ENCODE measurements at regions not wholly inside any gene's neighbourhood (a gene's known extent, or its start where the extent isn't known, plus 50 kb on each side); places are given as distances from the start of the nearest gene placed in this dataset.

DNA sequence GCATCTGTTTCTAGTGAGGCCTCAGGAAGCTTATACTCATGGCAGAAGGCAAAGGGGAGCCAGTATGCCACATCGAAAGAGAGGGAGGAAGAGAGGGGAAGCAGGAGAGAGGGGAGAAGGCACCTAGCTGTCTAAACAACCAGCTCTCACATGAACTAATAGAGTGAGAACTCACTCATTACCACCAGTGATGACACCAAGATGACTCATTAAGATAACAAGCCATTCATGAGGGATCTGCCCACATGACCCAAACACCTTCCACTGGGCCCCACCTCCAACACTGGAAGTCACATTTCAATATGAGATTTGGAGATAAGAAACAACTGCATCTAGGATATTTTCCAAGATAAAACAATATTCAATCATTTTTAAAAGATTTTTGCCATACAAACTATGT is 753.9 kb upstream of the ZEB2 start:
- in situ Hi-C loops (cut with MboI; ENCODE audit: low pct_unique_long_range_greater_than_20kb, low sequenced_read_pairs, unreplicated experiment): no loop called here
- no peak for DNase-seq (ENCODE audit: low spot score)
- TF ChIP-seq, protein P1, sequence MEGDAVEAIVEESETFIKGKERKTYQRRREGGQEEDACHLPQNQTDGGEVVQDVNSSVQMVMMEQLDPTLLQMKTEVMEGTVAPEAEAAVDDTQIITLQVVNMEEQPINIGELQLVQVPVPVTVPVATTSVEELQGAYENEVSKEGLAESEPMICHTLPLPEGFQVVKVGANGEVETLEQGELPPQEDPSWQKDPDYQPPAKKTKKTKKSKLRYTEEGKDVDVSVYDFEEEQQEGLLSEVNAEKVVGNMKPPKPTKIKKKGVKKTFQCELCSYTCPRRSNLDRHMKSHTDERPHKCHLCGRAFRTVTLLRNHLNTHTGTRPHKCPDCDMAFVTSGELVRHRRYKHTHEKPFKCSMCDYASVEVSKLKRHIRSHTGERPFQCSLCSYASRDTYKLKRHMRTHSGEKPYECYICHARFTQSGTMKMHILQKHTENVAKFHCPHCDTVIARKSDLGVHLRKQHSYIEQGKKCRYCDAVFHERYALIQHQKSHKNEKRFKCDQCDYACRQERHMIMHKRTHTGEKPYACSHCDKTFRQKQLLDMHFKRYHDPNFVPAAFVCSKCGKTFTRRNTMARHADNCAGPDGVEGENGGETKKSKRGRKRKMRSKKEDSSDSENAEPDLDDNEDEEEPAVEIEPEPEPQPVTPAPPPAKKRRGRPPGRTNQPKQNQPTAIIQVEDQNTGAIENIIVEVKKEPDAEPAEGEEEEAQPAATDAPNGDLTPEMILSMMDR (IDR thresholded peaks at IDR 0.05; ENCODE audit: extremely low read depth, insufficient read depth, missing control alignments): no peak

DNA sequence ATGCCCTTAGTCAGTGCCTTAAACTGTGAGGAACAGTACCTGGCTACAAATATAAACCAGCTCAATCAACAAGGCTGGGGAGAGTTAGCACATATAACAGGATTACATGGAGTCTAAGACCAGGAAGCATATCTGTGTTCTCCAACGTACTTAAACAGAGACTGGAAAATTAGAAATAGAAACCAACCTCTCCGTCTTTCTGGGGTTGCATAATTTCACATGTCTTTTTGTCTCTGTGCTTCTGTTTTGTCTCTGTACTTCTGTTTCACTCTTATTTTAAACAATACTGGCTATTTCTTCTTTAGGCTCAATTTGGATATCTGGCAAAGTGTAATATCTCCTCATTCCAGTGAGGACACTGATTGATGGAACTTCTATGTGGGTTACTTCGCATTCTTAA is 749.0 kb upstream of the ZEB2 start:
- TF ChIP-seq, protein P1 (IDR thresholded peaks at IDR 0.05; ENCODE audit: extremely low read depth, insufficient read depth, missing control alignments): no peak
- no peak for DNase-seq (ENCODE audit: low spot score)
- in situ Hi-C loops (cut with MboI; ENCODE audit: low pct_unique_long_range_greater_than_20kb, low sequenced_read_pairs, unreplicated experiment): no loop called here

DNA sequence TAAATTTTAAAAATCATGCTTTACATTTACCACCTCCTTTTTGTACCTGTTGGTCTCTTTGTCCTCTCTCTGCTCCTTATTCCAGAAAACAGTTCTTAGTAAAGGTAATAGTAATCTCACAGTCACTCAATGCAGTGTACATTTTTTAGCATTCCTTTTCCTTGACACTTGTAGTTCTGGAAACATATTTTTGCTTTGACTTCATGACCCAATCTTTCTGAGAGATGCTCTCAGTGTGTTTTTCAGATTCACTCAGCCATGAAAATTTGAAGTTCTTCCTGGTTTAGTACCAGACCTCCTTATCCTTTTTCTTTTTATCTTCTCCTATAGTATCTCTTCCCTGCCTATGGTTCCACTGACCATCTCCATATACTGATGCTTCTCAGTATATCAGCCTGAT is 747.5 kb upstream of the ZEB2 start:
- TF ChIP-seq, protein P1 (IDR thresholded peaks at IDR 0.05; ENCODE audit: extremely low read depth, insufficient read depth, missing control alignments): no peak
- DNase-seq (ENCODE audit: low spot score): no peak
- in situ Hi-C loops (cut with MboI; ENCODE audit: low pct_unique_long_range_greater_than_20kb, low sequenced_read_pairs, unreplicated experiment): no loop called here

DNA sequence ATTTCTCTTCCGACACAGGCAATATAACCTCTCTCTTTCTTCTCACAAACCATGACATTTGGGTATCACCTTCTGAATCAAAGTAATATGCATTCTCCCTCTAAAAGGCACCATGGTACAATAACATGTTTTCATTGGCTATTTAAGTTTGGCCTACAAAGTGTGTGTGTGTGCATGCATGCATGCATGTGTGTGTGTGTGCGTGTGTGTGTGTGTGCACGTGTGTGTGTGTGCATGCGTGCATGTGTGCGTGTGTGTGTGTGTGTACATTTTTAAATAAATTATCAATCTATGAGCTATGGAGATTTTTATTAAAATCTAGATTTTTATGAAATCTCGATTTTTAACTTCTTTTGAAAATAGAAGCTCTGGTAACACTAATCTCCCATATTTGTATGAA is 745.3 kb upstream of the ZEB2 start:
- no peak for DNase-seq (ENCODE audit: low spot score)
- in situ Hi-C loops (cut with MboI; ENCODE audit: low pct_unique_long_range_greater_than_20kb, low sequenced_read_pairs, unreplicated experiment): no loop called here

DNA sequence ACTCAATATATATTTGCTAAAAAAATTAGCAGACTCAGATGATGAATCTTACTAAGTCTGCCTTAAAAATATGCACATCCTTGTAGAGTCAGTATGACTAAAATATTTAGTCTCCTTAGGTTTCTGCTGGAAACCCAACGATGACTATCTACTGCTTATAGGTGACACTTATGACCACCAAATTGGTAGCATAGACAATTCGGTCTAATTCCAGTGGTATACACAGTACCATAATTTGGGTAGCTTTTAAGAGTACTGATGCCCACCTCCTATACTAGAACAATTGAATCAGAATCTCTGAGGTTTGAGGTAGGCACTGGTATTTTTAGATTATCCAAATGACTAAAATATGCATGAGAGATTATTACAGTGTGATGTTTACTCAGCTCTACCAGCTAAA is 740.8 kb upstream of the ZEB2 start:
- DNase-seq (ENCODE audit: low spot score): no peak
- TF ChIP-seq, protein P1 (IDR thresholded peaks at IDR 0.05; ENCODE audit: extremely low read depth, insufficient read depth, missing control alignments): no peak
- in situ Hi-C loops (cut with MboI; ENCODE audit: low pct_unique_long_range_greater_than_20kb, low sequenced_read_pairs, unreplicated experiment): no loop called here

More for the DNA sequence above, 745.3 kb upstream of the ZEB2 start:
- TF ChIP-seq, protein P1 (IDR thresholded peaks at IDR 0.05; ENCODE audit: extremely low read depth, insufficient read depth, missing control alignments): no peak

DNA sequence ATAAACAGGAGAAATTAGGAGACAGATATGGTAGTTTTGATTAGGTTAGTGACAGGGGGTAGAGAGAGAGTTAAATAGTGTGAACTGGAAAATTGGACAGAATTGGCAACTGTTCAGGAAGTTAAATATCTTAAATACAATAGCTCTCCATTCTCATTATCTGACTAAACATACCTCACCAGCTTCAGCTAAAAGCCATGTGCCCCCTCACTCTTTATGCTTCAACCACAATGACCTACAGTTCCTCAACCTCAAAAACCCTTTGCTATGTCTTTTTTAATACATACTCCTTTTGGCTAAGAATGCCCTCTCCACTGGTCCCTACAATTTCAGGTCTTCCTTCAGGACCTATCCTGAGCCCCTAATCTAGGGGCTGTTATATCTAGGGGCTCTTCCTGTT is 740.2 kb upstream of the ZEB2 start:
- in situ Hi-C loops (cut with MboI; ENCODE audit: low pct_unique_long_range_greater_than_20kb, low sequenced_read_pairs, unreplicated experiment): no loop called here
- TF ChIP-seq, protein P1 (IDR thresholded peaks at IDR 0.05; ENCODE audit: extremely low read depth, insufficient read depth, missing control alignments): no peak
- no peak for DNase-seq (ENCODE audit: low spot score)

All from GM13977 (cell line).